Osteocyte (in vitro differentiated cells): ENCODE measurements at regions not wholly inside any gene's neighbourhood (a gene's known extent, or its start where the extent isn't known, plus 50 kb on each side); places are given as distances from the start of the nearest gene placed in this dataset.
A peak's percentile ranks its signal among the peaks of the same experiment; 100 is the strongest.
"Not testable (repeated sequence)": the region's sequence is repeated elsewhere in the genome, so short reads cannot be mapped to it uniquely, and the experiment has no call there.

Source experiments
- DNase-seq: peaks from one replicate; pipeline ENCODE4 v3.0.0; 2021; ENCODE audit warnings: mixed read lengths; ENCODE audit not compliant: unreplicated experiment; ENCODE audit errors: extremely low spot score
- H3K27ac Mint-ChIP-seq: one replicate; pipeline ENCODE4 v1.8.0; 2021; ENCODE audit warnings: mild to moderate bottlenecking, mixed read lengths; ENCODE audit not compliant: unreplicated experiment
- H3K27me3 Mint-ChIP-seq: one replicate; pipeline ENCODE4 v1.8.0; 2021; ENCODE audit warnings: mixed read lengths; ENCODE audit not compliant: unreplicated experiment
- H3K36me3 Mint-ChIP-seq: one replicate; pipeline ENCODE4 v1.8.0; 2021; ENCODE audit warnings: mixed read lengths; ENCODE audit not compliant: unreplicated experiment
- H3K4me1 Mint-ChIP-seq: one replicate; pipeline ENCODE4 v1.8.0; 2021; ENCODE audit warnings: mixed read lengths; ENCODE audit not compliant: unreplicated experiment
- H3K4me3 Mint-ChIP-seq: one replicate; pipeline ENCODE4 v1.8.0; 2021; ENCODE audit warnings: mild to moderate bottlenecking, moderate library complexity, mixed read lengths; ENCODE audit not compliant: unreplicated experiment
- H3K9me3 Mint-ChIP-seq: one replicate; pipeline ENCODE4 v1.8.0; 2021; ENCODE audit warnings: mixed read lengths; ENCODE audit not compliant: unreplicated experiment
- TF ChIP-seq, protein P1 (sequence below): fragments of 200-600 bp; sonication (generic); IDR thresholded peaks from 2 replicates; pipeline ENCODE4 v1.5.0; 2021; ENCODE audit warnings: antibody characterized with exemption, mild to moderate bottlenecking, moderate library complexity

DNA sequence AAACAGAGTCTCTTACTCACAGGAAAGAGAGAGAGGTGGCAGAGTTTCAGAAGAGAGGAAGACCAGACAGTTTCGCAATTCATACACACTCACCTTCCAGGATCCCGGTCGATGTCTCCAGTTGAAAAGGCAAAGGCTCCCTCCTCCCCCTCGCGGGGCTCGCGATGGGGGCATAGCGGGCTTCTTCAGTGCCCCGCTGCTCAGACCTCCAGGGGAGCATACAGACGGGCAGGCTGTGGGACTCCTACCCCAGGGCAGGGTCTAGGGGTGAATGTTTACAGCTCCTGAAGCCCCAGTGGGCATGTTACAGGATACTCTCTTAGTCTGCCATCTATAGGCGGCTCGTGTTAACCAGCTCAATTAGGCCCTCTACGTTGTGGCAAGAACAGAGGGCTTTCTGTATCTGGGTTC lies 139.2 kb downstream of the SLITRK5 start:
- DNase-seq, result no peak
- H3K36me3 Mint-ChIP-seq, result no peaks in the 10 kb centered on the region
- no peaks in the 10 kb centered on the region for H3K4me1 Mint-ChIP-seq
- H3K27ac Mint-ChIP-seq, result no peak overlapping the region
- no peaks in the 10 kb centered on the region for H3K9me3 Mint-ChIP-seq
- TF ChIP-seq, protein P1, sequence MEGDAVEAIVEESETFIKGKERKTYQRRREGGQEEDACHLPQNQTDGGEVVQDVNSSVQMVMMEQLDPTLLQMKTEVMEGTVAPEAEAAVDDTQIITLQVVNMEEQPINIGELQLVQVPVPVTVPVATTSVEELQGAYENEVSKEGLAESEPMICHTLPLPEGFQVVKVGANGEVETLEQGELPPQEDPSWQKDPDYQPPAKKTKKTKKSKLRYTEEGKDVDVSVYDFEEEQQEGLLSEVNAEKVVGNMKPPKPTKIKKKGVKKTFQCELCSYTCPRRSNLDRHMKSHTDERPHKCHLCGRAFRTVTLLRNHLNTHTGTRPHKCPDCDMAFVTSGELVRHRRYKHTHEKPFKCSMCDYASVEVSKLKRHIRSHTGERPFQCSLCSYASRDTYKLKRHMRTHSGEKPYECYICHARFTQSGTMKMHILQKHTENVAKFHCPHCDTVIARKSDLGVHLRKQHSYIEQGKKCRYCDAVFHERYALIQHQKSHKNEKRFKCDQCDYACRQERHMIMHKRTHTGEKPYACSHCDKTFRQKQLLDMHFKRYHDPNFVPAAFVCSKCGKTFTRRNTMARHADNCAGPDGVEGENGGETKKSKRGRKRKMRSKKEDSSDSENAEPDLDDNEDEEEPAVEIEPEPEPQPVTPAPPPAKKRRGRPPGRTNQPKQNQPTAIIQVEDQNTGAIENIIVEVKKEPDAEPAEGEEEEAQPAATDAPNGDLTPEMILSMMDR, result no peak
- no peak overlapping the region for H3K4me3 Mint-ChIP-seq
- no peaks in the 10 kb centered on the region for H3K27me3 Mint-ChIP-seq

DNA sequence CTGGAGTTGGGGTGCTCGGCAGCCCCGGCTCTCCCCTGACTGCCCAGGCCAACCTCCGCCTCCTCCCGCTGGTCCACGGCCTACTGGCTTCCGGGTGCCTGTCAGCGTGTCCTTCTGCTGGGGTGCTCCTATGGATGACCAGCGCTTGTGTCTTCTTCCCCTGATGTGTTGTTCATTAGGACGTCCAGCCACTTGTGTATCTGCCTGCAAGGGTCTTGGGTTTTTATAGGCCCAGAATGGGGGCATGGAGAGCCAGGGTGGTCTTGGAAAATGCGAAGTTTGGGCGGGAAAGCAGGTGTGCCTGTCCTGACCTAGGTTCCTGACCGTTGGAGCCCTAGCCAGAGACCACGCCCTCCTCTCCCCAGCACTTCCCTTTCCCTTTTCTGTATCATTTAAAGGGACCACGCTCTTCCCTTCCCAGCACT lies 139.8 kb downstream of the SLITRK5 start:
- Mint-ChIP-seq H3K27me3 (no peaks in the 10 kb centered on the region), H3K9me3 (no peaks in the 10 kb centered on the region), H3K4me3 (no peak overlapping the region), H3K27ac (no peak overlapping the region), H3K36me3 (no peaks in the 10 kb centered on the region), H3K4me1 (no peaks in the 10 kb centered on the region)
- TF ChIP-seq, protein P1, result no peak
- peak; percentile 84 for DNase-seq

DNA sequence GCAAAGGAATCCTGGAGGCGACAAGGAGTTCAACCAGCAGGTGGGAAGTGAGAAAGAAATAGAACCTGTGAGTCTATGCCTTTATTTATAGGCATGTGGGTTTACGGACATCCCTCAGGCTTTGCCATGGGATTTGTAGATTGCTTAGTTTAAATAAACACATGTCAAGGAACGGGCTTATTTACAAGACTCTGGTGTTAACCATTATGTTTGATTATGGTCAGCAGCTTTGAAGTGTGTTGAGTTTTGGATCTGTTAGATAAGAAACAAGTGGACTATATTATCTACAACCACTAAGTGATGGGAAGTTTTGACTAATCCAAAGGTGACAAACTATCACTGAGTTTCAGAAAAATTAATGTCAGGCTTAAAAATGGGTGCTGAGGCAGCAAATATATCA lies 143.2 kb downstream of the SLITRK5 start:
- no peak overlapping the region for H3K4me3 Mint-ChIP-seq
- DNase-seq, result no peak
- TF ChIP-seq, protein P1, result no peak
- no peak overlapping the region for H3K27ac Mint-ChIP-seq
- no peaks in the 10 kb centered on the region for H3K4me1 Mint-ChIP-seq
- no peaks in the 10 kb centered on the region for H3K36me3 Mint-ChIP-seq
- H3K27me3 Mint-ChIP-seq, result no peaks in the 10 kb centered on the region
- no peaks in the 10 kb centered on the region for H3K9me3 Mint-ChIP-seq

DNA sequence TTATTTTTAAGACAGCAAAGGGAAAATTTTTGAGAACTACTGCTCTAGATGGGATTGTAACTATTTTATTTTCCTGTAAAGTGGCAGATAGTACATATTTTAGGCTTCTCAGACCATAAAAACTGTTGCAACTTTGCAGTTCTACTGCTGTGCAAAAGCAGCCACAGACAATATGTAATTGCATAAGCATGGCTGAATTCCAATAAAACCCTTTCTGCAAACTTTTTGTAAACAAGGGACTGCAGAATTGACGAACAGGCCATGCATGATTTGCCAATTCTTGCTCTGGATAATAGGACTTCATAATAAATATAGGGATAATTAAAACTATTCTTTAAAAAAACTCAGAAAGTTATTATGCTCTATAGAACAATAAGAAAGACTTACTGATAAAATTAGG lies 149.1 kb downstream of the SLITRK5 start:
- Mint-ChIP-seq H3K27ac (no peak overlapping the region), H3K36me3 (no peaks in the 10 kb centered on the region), H3K27me3 (no peaks in the 10 kb centered on the region), H3K4me1 (no peaks in the 10 kb centered on the region), H3K4me3 (no peak overlapping the region), H3K9me3 (no peaks in the 10 kb centered on the region)
- TF ChIP-seq, protein P1, result no peak
- no peak for DNase-seq

DNA sequence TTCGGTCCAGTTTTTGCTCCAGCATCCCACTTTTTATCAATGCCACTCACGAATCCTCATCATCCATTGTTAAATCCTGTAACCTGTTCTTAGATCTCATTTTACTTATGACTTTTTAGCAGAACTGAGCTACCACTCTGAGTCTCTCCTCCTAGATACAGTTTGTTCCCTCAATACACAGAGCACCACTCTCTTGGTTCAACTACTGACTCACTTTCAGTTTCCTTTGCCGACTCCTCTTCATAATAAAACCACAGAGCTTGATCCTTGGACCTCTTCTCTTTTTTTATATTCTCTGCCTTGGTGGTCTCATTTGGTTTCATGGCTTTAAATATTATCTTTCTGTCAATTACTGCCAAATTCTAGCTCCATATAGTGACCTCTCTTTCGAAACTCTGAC lies 150.3 kb downstream of the SLITRK5 start:
- no peaks in the 10 kb centered on the region for H3K4me1 Mint-ChIP-seq
- H3K27me3 Mint-ChIP-seq, result no peaks in the 10 kb centered on the region
- H3K9me3 Mint-ChIP-seq, result no peaks in the 10 kb centered on the region
- no peaks in the 10 kb centered on the region for H3K36me3 Mint-ChIP-seq
- TF ChIP-seq, protein P1, result no peak
- H3K4me3 Mint-ChIP-seq, result no peak overlapping the region
- DNase-seq, result no peak
- H3K27ac Mint-ChIP-seq, result no peak overlapping the region

DNA sequence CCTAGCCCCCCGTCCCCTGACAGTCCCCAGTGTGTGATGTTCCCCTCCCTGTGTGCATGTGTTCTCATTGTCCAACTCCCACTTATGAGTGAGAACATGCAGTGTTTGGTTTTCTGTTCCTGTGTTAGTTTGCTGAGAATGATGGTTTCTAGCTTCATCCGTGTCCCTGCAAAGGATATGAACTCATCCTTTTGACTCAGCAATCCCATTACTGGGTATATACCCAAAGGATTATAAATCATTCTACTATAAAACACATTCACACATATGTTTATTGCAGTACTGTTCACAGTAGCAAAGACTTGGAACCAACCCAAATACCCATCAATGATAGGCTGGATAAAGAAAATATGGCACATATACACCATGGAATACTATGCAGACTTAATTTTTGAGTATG lies 155.1 kb downstream of the SLITRK5 start:
- not testable (repeated sequence) for H3K27ac Mint-ChIP-seq, H3K9me3 Mint-ChIP-seq, H3K4me3 Mint-ChIP-seq, H3K36me3 Mint-ChIP-seq, DNase-seq, H3K4me1 Mint-ChIP-seq, H3K27me3 Mint-ChIP-seq
